PFSK-1 (cell line): ENCODE measurements at regions not wholly inside any gene's neighbourhood (a gene's known extent, or its start where the extent isn't known, plus 50 kb on each side); places are given as distances from the start of the nearest gene placed in this dataset.

ENCODE experiments used
- FOXP2 ChIP-seq: optimal IDR thresholded peaks from 2 replicates; pipeline ENCODE3; 2011; ENCODE audit warnings: borderline replicate concordance, control low read depth, inconsistent platforms; ENCODE audit not compliant: insufficient read depth; ENCODE audit errors: extremely low read length, extremely low read depth
- POLR2AphosphoS5 ChIP-seq: IDR thresholded peaks from 2 replicates; pipeline ENCODE4 v1.6.1; 2012; ENCODE audit warnings: low read depth, mild to moderate bottlenecking, control low read depth, low read length, moderate library complexity
- REST ChIP-seq, 2 experiments: IDR thresholded peaks; 2 replicates each; pipeline versions ENCODE4 v1.6.1 to v1.8.0; 2011 to 2012; ENCODE audit warnings: low read depth in 2 of 2, low read length in 2 of 2, control low read depth in 1 of 2, inconsistent platforms in 1 of 2, mild to moderate bottlenecking in 1 of 2, moderate library complexity in 1 of 2; ENCODE audit not compliant: insufficient read depth in 1 of 2
- SIN3A ChIP-seq: IDR thresholded peaks from 2 replicates; pipeline ENCODE4 v1.6.1; 2012; ENCODE audit warnings: mild to moderate bottlenecking, low read length, moderate library complexity, borderline replicate concordance; ENCODE audit not compliant: insufficient read depth
- TAF1 ChIP-seq: IDR thresholded peaks from 2 replicates; pipeline ENCODE4 v1.6.1; 2012; ENCODE audit warnings: low read length, control low read depth, borderline replicate concordance; ENCODE audit not compliant: insufficient read depth

- no peak for TF ChIP-seq REST (IDR thresholded peaks at IDR 0.05; ENCODE audit: insufficient read depth in 1 of 2, low read depth in 2 of 2, low read length in 2 of 2)
- TF ChIP-seq FOXP2 = no peak
- no peak for TF ChIP-seq TAF1
- no peak for TF ChIP-seq POLR2AphosphoS5
- TF ChIP-seq SIN3A = no peak
These were observed 472.3 kb downstream of the BRD1 start for GRCh38 chr22:49355211-49355920.

- TF ChIP-seq POLR2AphosphoS5 = no peak
- no peak for TF ChIP-seq SIN3A
- TF ChIP-seq TAF1 = no peak
- TF ChIP-seq FOXP2 = no peak
- no peak for TF ChIP-seq REST (IDR thresholded peaks at IDR 0.05; ENCODE audit: insufficient read depth in 1 of 2, low read depth in 2 of 2, low read length in 2 of 2)
These were observed 473.0 kb downstream of the BRD1 start for GRCh38 chr22:49354516-49355210.

GRCh38 chr22:49353235-49353634 lies 474.4 kb downstream of the BRD1 start:
- TF ChIP-seq POLR2AphosphoS5 (no peak), REST (IDR thresholded peaks at IDR 0.05; ENCODE audit: insufficient read depth in 1 of 2, low read depth in 2 of 2, low read length in 2 of 2) (no peak), FOXP2 (no peak), SIN3A (no peak), TAF1 (no peak)

- TF ChIP-seq SIN3A (no peak), TAF1 (no peak), FOXP2 (no peak), REST (IDR thresholded peaks at IDR 0.05; ENCODE audit: insufficient read depth in 1 of 2, low read depth in 2 of 2, low read length in 2 of 2) (no peak), POLR2AphosphoS5 (no peak)
These were observed 475.1 kb downstream of the BRD1 start for GRCh38 chr22:49352361-49353169.
